22Rv1 (cell line): ENCODE measurements at regions not wholly inside any gene's neighbourhood (a gene's known extent, or its start where the extent isn't known, plus 50 kb on each side); places are given as distances from the start of the nearest gene placed in this dataset.

ENCODE experiments used
- CTCF ChIP-seq: fragments of 450-650 bp; IDR thresholded peaks from 2 replicates; pipeline ENCODE4 v1.5.1; 2017; ENCODE audit warnings: mild to moderate bottlenecking
- ZFX ChIP-seq: fragments of 450-650 bp; IDR thresholded peaks from 2 replicates; pipeline ENCODE4 v1.6.1; 2017; ENCODE audit warnings: antibody characterized with exemption, borderline replicate concordance

GRCh38 chr19:27935669-27936068 lies 1277.3 kb downstream of the UQCRFS1 start:
- TF ChIP-seq CTCF (no peak), ZFX (no peak)
